ENCODE measurements at regions not wholly inside any gene's neighbourhood (a gene's known extent, or its start where the extent isn't known, plus 50 kb on each side); places are given as distances from the start of the nearest gene placed in this dataset.
"Not testable (repeated sequence)": the region's sequence is repeated elsewhere in the genome, so short reads cannot be mapped to it uniquely, and the experiment has no call there.

GRCh38 chrY:7496001-7496400 lies 584.4 kb upstream of the AMELY start:
- H3K36me3 Mint-ChIP-seq = no peaks in the 10 kb centered on the region
- POLR2A ChIA-PET = no interaction called here
- DNase-seq = no peak

DNA sequence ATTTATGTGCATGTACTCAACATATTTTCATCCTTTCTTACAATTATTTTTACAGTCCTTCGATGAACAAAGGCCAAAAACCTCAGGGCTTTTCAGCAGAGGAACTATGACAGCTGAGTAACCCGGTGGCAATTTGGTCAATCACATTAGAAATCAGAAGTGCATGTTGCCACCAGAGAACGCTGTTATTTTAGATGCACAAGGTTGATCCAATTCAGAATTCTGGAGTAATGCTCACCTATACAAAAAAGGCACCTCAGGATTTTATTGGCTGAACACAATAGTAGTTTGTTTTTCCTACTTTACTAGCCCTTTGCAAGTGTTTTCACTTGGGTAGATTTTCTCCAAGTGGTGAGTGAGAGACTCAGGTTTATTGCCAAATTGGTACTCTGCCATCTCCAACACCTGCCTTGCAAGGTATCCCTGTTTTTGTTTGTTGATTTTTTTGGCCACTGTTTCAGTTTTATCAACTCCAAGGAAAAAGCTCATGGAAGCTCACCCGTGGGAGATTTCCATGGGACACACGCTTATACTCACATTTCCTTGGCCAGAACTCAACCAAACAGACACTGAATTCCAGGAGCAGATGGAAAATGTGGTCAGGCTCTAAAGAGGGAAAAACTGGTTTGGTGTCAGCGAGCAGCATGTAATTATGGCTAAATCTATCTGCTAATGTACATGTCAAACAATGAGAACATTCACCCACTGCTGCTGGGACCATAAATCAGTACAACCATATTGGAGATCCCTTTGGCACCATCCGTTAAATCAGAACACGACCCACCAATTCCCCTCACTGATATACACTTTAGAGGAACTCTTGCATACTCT lies 573.1 kb upstream of the AMELY start:
- H3K9me3 Mint-ChIP-seq; POLR2A ChIA-PET; H3K27ac Mint-ChIP-seq; H3K4me3 Mint-ChIP-seq; H3K36me3 Mint-ChIP-seq; H3K27me3 Mint-ChIP-seq; ATAC-seq (ENCODE audit: low read depth); H3K4me1 Mint-ChIP-seq; DNase-seq: not testable (repeated sequence)

More at GRCh38 chrY:7496001-7496400, 584.4 kb upstream of the AMELY start:
- H3K27ac Mint-ChIP-seq = no peak overlapping the region
- no peaks in the 10 kb centered on the region for H3K4me1 Mint-ChIP-seq
- no peak overlapping the region for H3K4me3 Mint-ChIP-seq
- peaks cover 3% of the 10 kb centered on the region for H3K27me3 Mint-ChIP-seq
- ATAC-seq (ENCODE audit: low read depth) = no peak
- no peaks in the 10 kb centered on the region for H3K9me3 Mint-ChIP-seq

DNA sequence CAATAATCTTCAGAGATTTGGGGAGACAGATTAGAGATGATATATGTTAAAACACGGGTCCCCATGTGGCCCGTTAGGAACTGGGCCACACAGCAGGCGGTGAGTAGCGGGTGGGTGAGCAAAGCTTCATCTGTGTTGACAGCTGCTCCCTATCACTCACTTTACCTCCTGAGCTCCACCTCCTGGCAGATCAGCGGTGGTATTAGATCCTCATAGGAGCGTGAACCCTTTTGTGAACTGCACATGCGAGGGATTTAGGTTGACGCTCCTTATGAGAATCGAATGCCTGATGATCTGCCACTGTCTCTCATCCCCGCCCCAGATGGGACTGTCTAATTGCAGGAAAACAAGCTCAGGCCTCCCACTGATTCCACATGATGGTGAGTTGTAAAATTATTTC lies 560.4 kb upstream of the AMELY start:
- DNase-seq (no peak), ATAC-seq (ENCODE audit: low read depth) (no peak)
- Mint-ChIP-seq H3K27me3 (no peaks in the 10 kb centered on the region), H3K4me3 (no peak overlapping the region), H3K36me3 (no peaks in the 10 kb centered on the region), H3K9me3 (no peaks in the 10 kb centered on the region), H3K27ac (no peak overlapping the region), H3K4me1 (no peaks in the 10 kb centered on the region)
- POLR2A ChIA-PET = no interaction called here

GRCh38 chrY:7470037-7470436 lies 558.5 kb upstream of the AMELY start:
- Mint-ChIP-seq H3K27ac (no peak overlapping the region), H3K4me1 (no peaks in the 10 kb centered on the region), H3K9me3 (no peaks in the 10 kb centered on the region), H3K36me3 (no peaks in the 10 kb centered on the region), H3K27me3 (peaks cover 5% of the 10 kb centered on the region), H3K4me3 (no peak overlapping the region)
- ATAC-seq (ENCODE audit: low read depth) = no peak
- DNase-seq = no peak
- POLR2A ChIA-PET = no interaction called here

DNA sequence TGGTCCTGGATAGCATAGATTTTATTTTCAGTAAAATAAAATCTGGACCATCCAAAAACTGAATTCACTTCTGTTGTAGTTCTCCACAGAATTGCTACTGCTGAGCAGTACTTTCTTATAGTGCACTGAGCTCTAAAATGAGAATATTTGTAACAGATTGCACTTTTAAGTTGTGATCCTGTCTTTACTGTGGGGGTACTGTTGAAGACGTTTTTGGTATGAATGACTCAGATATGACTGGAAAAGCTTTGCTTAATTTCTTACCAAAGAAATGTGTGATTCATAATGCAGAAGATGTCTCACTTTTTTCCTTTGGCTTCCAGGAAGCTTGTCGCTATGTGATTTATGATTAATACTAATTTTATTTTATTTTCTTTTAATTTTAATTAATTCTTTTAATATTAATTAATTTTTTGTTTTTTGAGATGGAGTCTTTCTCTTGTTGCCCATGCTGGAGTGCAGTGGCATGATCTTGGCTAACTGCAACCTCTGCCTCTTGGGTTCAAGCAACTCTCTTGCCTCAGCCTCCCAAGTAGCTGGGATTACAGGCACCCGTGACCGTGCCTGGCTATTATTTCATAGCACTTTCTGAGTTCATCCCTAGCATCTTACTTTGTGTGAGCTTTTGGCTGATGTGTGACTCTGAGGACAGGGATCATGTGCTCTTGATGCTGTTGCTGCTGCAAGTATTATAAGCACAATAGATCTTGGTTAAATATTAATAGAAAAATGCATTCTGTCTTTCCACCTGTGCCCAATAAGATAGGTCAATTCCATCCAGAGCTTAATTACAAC lies 557.6 kb upstream of the AMELY start:
- no peak for DNase-seq
- H3K27me3 Mint-ChIP-seq = peaks cover 5% of the 10 kb centered on the region
- no peak overlapping the region for H3K27ac Mint-ChIP-seq
- H3K4me1 Mint-ChIP-seq = no peaks in the 10 kb centered on the region
- ATAC-seq (ENCODE audit: low read depth) = no peak
- no peak overlapping the region for H3K4me3 Mint-ChIP-seq
- POLR2A ChIA-PET = no interaction called here
- H3K36me3 Mint-ChIP-seq = no peaks in the 10 kb centered on the region
- H3K9me3 Mint-ChIP-seq = no peaks in the 10 kb centered on the region

DNA sequence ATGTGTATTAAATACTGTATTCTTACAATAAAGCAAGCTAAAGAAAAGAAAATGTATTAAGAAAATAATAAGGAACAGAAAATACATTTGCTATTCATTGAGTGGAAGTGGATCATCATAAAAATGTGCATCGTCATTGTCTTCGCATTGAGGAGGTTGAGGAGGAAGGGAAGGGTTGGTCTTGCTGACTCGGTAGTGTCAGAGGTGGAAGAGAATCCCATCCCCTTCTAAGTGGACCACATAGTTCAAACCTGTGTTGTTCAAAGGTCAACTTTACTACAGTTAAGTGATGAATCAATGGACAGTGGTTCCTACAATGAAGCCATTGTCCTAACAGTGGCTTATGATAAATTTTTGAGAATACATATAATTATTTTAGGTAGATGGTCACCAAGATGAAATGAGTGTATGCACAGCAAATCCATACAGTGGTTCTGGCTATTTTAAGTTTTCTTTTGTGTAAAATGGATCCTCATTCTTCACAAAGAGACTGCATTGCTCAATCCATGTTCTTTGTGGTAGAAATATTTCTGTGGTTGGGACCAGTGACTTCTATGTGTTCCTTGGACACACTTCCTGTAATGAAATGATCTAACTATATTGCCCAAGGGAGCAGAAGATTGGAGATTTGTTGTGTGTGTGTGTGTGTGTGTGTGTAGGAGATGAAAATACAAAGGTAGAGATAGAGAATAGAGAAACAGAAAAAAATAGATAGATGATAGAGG lies 556.4 kb upstream of the AMELY start:
- POLR2A ChIA-PET = no interaction called here
- ATAC-seq (ENCODE audit: low read depth) (no peak), DNase-seq (no peak)
- Mint-ChIP-seq H3K27ac (no peak overlapping the region), H3K36me3 (no peaks in the 10 kb centered on the region), H3K9me3 (no peaks in the 10 kb centered on the region), H3K27me3 (peaks cover 8% of the 10 kb centered on the region), H3K4me1 (no peaks in the 10 kb centered on the region), H3K4me3 (no peak overlapping the region)

DNA sequence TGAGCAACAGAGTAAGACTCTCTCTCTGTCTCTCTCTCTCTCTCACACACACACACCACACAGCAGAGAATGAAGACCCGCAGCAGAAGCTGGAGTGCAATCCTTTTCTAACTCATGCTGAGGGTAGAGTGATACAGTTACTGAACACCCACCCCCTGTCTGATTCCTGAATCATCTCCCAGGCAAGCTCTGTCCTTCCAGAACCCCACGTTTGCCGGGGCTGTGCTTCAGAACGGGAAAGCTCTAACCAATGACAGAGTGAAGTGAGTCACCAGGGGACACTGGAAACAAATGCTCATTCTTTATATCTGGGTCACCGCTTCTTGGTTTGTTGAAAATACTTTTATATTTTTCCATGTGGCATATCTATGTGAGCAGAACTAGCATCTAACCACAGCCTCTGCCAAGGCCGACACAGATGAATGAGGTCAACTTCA lies 553.7 kb upstream of the AMELY start:
- H3K36me3 Mint-ChIP-seq = no peaks in the 10 kb centered on the region
- no peak overlapping the region for H3K27ac Mint-ChIP-seq
- H3K4me1 Mint-ChIP-seq = no peaks in the 10 kb centered on the region
- no peaks in the 10 kb centered on the region for H3K9me3 Mint-ChIP-seq
- no peak overlapping the region for H3K4me3 Mint-ChIP-seq
- POLR2A ChIA-PET = no interaction called here
- ATAC-seq (ENCODE audit: low read depth) = no peak
- H3K27me3 Mint-ChIP-seq = peaks cover 8% of the 10 kb centered on the region
- DNase-seq = no peak

GRCh38 chrY:7464742-7465141 lies 553.2 kb upstream of the AMELY start:
- Mint-ChIP-seq H3K27ac (no peak overlapping the region), H3K36me3 (no peaks in the 10 kb centered on the region), H3K9me3 (peaks cover 2% of the 10 kb centered on the region), H3K4me3 (no peak overlapping the region), H3K27me3 (peaks cover 8% of the 10 kb centered on the region), H3K4me1 (no peaks in the 10 kb centered on the region)
- ATAC-seq (ENCODE audit: low read depth) = no peak
- no peak for DNase-seq
- POLR2A ChIA-PET = no interaction called here

- ATAC-seq (ENCODE audit: low read depth) = no peak
- Mint-ChIP-seq H3K27me3 (peaks cover 8% of the 10 kb centered on the region), H3K9me3 (peaks cover 3% of the 10 kb centered on the region), H3K36me3 (no peaks in the 10 kb centered on the region), H3K4me3 (no peak overlapping the region), H3K27ac (no peak overlapping the region), H3K4me1 (no peaks in the 10 kb centered on the region)
- POLR2A ChIA-PET = no interaction called here
- DNase-seq = no peak
These were observed 552.2 kb upstream of the AMELY start for GRCh38 chrY:7463711-7464110.

GRCh38 chrY:7463196-7463595 lies 551.6 kb upstream of the AMELY start:
- POLR2A ChIA-PET = no interaction called here
- Mint-ChIP-seq H3K27ac (no peak overlapping the region), H3K4me3 (no peak overlapping the region), H3K36me3 (no peaks in the 10 kb centered on the region), H3K4me1 (no peaks in the 10 kb centered on the region), H3K9me3 (peaks cover 3% of the 10 kb centered on the region), H3K27me3 (peaks cover 8% of the 10 kb centered on the region)
- DNase-seq = no peak
- ATAC-seq (ENCODE audit: low read depth) = no peak

DNA sequence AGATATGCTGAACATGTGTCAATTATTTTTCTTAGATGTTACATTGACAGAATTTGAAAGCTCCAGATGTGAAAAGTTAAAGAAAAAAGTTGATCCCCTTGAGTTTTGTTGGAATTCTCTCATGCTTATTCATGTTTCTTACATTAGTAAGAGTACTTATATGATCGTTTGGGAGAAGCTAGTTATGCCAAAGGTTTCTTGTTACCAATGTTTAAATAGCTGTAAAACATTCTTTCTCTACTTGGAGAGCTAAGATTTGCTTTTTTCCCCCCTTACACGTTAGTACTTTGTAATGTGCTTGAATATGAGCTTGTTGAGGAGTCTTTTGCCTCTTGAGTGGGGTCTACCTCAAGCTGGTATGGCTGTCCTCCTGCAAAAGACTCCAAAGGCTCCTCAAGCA lies 551.1 kb upstream of the AMELY start:
- Mint-ChIP-seq H3K9me3 (peaks cover 3% of the 10 kb centered on the region), H3K36me3 (no peaks in the 10 kb centered on the region), H3K4me3 (no peak overlapping the region), H3K4me1 (no peaks in the 10 kb centered on the region), H3K27me3 (peaks cover 8% of the 10 kb centered on the region), H3K27ac (no peak overlapping the region)
- no peak for DNase-seq
- POLR2A ChIA-PET = no interaction called here
- no peak for ATAC-seq (ENCODE audit: low read depth)

GRCh38 chrY:7461873-7462525 lies 550.4 kb upstream of the AMELY start:
- H3K27ac Mint-ChIP-seq = no peak overlapping the region
- H3K27me3 Mint-ChIP-seq = peaks cover 8% of the 10 kb centered on the region
- DNase-seq = no peak
- no peak for ATAC-seq (ENCODE audit: low read depth)
- H3K9me3 Mint-ChIP-seq = peaks cover 3% of the 10 kb centered on the region
- H3K36me3 Mint-ChIP-seq = no peaks in the 10 kb centered on the region
- H3K4me3 Mint-ChIP-seq = no peak overlapping the region
- H3K4me1 Mint-ChIP-seq = no peaks in the 10 kb centered on the region
- POLR2A ChIA-PET = no interaction called here

DNA sequence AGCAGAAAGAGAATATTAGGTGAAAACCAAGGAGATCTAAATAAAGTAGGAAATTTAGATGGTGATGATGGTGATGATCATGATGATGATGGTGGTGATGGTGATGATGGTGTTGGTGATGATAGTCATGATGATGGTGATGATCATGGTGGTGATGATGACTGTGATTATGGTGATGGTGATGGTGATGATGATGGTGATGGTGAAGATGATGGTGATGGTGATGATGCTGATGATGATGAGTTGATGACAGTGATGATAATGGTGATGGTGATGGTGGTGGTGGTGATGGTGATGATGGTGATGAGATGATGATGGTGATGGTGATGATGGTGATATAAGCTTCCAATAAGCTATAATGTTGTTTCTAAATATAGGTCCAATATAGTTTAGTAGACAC lies 548.2 kb upstream of the AMELY start:
- Mint-ChIP-seq H3K27me3 (peaks cover 3% of the 10 kb centered on the region), H3K36me3 (no peaks in the 10 kb centered on the region), H3K4me3 (no peak overlapping the region), H3K4me1 (no peaks in the 10 kb centered on the region), H3K9me3 (peaks cover 3% of the 10 kb centered on the region), H3K27ac (no peak overlapping the region)
- POLR2A ChIA-PET = no interaction called here
- ATAC-seq (ENCODE audit: low read depth) (no peak), DNase-seq (no peak)

All from activated naive CD8-positive, alpha-beta T cell treated with anti-CD3 and anti-CD28 coated beads, Interleukin-2, amount 10 ng/mL, durations not matched to agents 7 days and 5 days (primary cell).